Esophagus squamous epithelium (tissue), 4 donors: ENCODE measurements at regions not wholly inside any gene's neighbourhood (a gene's known extent, or its start where the extent isn't known, plus 50 kb on each side); places are given as distances from the start of the nearest gene placed in this dataset.

Experiments used
- POLR2A ChIP-seq, 4 donors: fragments of 450-650 bp; IDR thresholded peaks; one replicate each; pipeline ENCODE4 v1.6.1; 2017; ENCODE audit warnings: antibody characterized with exemption in 4 of 4, mild to moderate bottlenecking in 4 of 4, moderate library complexity in 3 of 4
- TF ChIP-seq, protein P1 (sequence below), 6 experiments: fragments of 450-650 bp in 4 of 6; fragments of 200-600 bp in 2 of 6; sonication (generic) in 2 of 6; IDR thresholded peaks; one replicate each; pipeline ENCODE4 v1.5.1; 2016 to 2019; ENCODE audit warnings: antibody characterized with exemption in 6 of 6, mild to moderate bottlenecking in 4 of 6, moderate library complexity in 4 of 6

DNA sequence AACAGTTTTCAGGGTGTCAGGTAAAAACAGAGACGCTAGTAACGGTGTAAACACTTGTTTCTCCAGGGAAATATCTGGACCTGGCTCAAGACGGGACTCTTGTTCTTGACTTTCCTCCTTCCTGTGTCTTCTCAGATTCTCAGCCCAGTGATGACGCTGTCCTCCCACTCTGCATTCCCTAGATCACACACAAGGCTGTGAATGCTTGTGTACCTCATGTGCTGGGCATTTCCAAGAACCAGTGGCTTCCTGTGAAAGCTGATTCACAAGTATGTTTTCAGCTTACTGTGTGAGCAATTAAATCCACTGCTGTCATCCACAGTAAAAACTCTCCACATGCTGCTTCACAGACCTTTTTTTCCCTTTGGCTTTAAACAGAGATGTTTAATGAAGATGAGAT, 193.8 kb upstream of the DPP6 start:
- TF ChIP-seq, protein P1, sequence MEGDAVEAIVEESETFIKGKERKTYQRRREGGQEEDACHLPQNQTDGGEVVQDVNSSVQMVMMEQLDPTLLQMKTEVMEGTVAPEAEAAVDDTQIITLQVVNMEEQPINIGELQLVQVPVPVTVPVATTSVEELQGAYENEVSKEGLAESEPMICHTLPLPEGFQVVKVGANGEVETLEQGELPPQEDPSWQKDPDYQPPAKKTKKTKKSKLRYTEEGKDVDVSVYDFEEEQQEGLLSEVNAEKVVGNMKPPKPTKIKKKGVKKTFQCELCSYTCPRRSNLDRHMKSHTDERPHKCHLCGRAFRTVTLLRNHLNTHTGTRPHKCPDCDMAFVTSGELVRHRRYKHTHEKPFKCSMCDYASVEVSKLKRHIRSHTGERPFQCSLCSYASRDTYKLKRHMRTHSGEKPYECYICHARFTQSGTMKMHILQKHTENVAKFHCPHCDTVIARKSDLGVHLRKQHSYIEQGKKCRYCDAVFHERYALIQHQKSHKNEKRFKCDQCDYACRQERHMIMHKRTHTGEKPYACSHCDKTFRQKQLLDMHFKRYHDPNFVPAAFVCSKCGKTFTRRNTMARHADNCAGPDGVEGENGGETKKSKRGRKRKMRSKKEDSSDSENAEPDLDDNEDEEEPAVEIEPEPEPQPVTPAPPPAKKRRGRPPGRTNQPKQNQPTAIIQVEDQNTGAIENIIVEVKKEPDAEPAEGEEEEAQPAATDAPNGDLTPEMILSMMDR (IDR thresholded peaks at IDR 0.05): no peak
- no peak for TF ChIP-seq POLR2A (IDR thresholded peaks at IDR 0.05)
